Caco-2 (cell line): ENCODE measurements at regions not wholly inside any gene's neighbourhood (a gene's known extent, or its start where the extent isn't known, plus 50 kb on each side); places are given as distances from the start of the nearest gene placed in this dataset.

Experiments used
- BruUV-seq: library from RNA; stranded (reverse); fragments of 400-500 nt; replicated peaks from 2 replicates; lab custom pipeline; 2021; lab: Mats Ljungman, UMichigan
- CTCF ChIA-PET: fragments of 300-600 bp; sonication (Branson Sonifier 250); formaldehyde crosslinking; loops from one replicate; lab custom pipeline; 2022; ENCODE audit warnings: antibody characterized with exemption; lab: Charles Lee
- POLR2A ChIA-PET: fragments of 300-600 bp; sonication (Branson Sonifier 250); formaldehyde crosslinking; loops from one replicate; lab custom pipeline; 2022; ENCODE audit warnings: antibody characterized with exemption; lab: Charles Lee
- DNase-seq, 2 experiments: peaks; one replicate each; pipeline versions ENCODE4 v3.0.0 to v3.0.0-alpha.2; 2020 to 2022
- H3K27me3 ChIP-seq: replicated peaks from 2 replicates; pipeline ENCODE4 v1.6.0; 2011; ENCODE audit warnings: low read length; ENCODE audit not compliant: control insufficient read depth, insufficient read depth
- H3K36me3 ChIP-seq: 2 replicates; pipeline ENCODE4 v1.5.1; 2011; ENCODE audit warnings: low read length; ENCODE audit not compliant: control insufficient read depth, insufficient read depth
- H3K4me1 ChIP-seq: fragments of 250-450 bp; sonication (Bioruptor Pico); 2 replicates; pipeline ENCODE4 v1.5.1; 2020; ENCODE audit warnings: mild to moderate bottlenecking
- H3K4me3 ChIP-seq: 2 replicates; pipeline ENCODE4 v1.5.1; 2011; ENCODE audit warnings: low read depth, mild to moderate bottlenecking, control low read depth, low read length
- H3K9me3 ChIP-seq: fragments of 250-450 bp; sonication (Bioruptor Pico); 2 replicates; pipeline ENCODE4 v1.5.1; 2020; ENCODE audit warnings: mild to moderate bottlenecking, moderate library complexity
- H3K27ac Mint-ChIP-seq: one replicate; pipeline ENCODE4 v1.8.0; 2022; ENCODE audit warnings: mixed read lengths; ENCODE audit not compliant: unreplicated experiment
- H3K27me3 Mint-ChIP-seq: one replicate; pipeline ENCODE4 v1.8.0; 2022; ENCODE audit warnings: mixed read lengths; ENCODE audit not compliant: insufficient read depth, unreplicated experiment
- H3K36me3 Mint-ChIP-seq: one replicate; pipeline ENCODE4 v1.8.0; 2022; ENCODE audit warnings: mild to moderate bottlenecking, mixed read lengths; ENCODE audit not compliant: insufficient read depth, unreplicated experiment
- H3K4me1 Mint-ChIP-seq: one replicate; pipeline ENCODE4 v1.8.0; 2022; ENCODE audit warnings: low read depth, mixed read lengths; ENCODE audit not compliant: unreplicated experiment
- H3K4me3 Mint-ChIP-seq: one replicate; pipeline ENCODE4 v1.8.0; 2022; ENCODE audit warnings: mild to moderate bottlenecking, moderate library complexity, mixed read lengths; ENCODE audit not compliant: unreplicated experiment
- H3K9me3 Mint-ChIP-seq: one replicate; pipeline ENCODE4 v1.8.0; 2022; ENCODE audit warnings: mixed read lengths; ENCODE audit not compliant: unreplicated experiment
- CTCF ChIP-seq, 2 experiments: fragments of 200-600 bp in 1 of 2; IDR thresholded peaks; 1 replicate in 1 of 2; 2 replicates in 1 of 2; pipeline versions ENCODE4 v1.5.1 to v1.8.0; 2011 to 2022; ENCODE audit warnings: antibody characterized with exemption in 1 of 2, control low read depth in 1 of 2, inconsistent platforms in 1 of 2, low read depth in 1 of 2, low read length in 1 of 2, mild to moderate bottlenecking in 1 of 2, moderate library complexity in 1 of 2; ENCODE audit not compliant: insufficient read depth in 1 of 2, severe bottlenecking in 1 of 2, unreplicated experiment in 1 of 2
- intact Hi-C: fragments of 100-400 bp; cut with micrococcal nuclease; formaldehyde crosslinking; loops from one replicate; pipeline ENCODE4 v1.10.0; 2022; ENCODE audit not compliant: unreplicated experiment

- Mint-ChIP-seq H3K27me3 (no peaks in the 10 kb centered on the region), H3K4me1 (no peaks in the 10 kb centered on the region), H3K4me3 (no peak overlapping the region), H3K27ac (no peak overlapping the region), H3K9me3 (no peaks in the 10 kb centered on the region), H3K36me3 (no peaks in the 10 kb centered on the region)
- Histone ChIP-seq H3K27me3 (no peaks in the 10 kb centered on the region), H3K9me3 (no peaks in the 10 kb centered on the region), H3K4me3 (no peak overlapping the region), H3K36me3 (no peaks in the 10 kb centered on the region), H3K4me1 (no peaks in the 10 kb centered on the region)
- no peak for DNase-seq
- TF ChIP-seq CTCF (IDR thresholded peaks at IDR 0.05; ENCODE audit: insufficient read depth in 1 of 2, low read depth in 1 of 2, low read length in 1 of 2, severe bottlenecking in 1 of 2, unreplicated experiment in 1 of 2), result no peak
- intact Hi-C loops, result no loop called here
- BruUV-seq, result no TSS peak
- ChIA-PET POLR2A (no interaction called here), CTCF (no interaction called here)
These were observed 171.8 kb downstream of the UBE2E3 start for GRCh38 chr2:181152226-181152625.

- no peaks in the 10 kb centered on the region for H3K9me3 ChIP-seq
- intact Hi-C loops, result no loop called here
- ChIA-PET POLR2A (no interaction called here), CTCF (no interaction called here)
- H3K9me3 Mint-ChIP-seq, result no peaks in the 10 kb centered on the region
- no peak overlapping the region for H3K27ac Mint-ChIP-seq
- no peak overlapping the region for H3K4me3 Mint-ChIP-seq
- no TSS peak for BruUV-seq
- no peaks in the 10 kb centered on the region for H3K27me3 Mint-ChIP-seq
- no peak overlapping the region for H3K4me3 ChIP-seq
- H3K27me3 ChIP-seq, result no peaks in the 10 kb centered on the region
- no peak for DNase-seq
- H3K4me1 ChIP-seq, result no peaks in the 10 kb centered on the region
- no peaks in the 10 kb centered on the region for H3K36me3 ChIP-seq
- H3K4me1 Mint-ChIP-seq, result no peaks in the 10 kb centered on the region
- TF ChIP-seq CTCF (IDR thresholded peaks at IDR 0.05; ENCODE audit: insufficient read depth in 1 of 2, low read depth in 1 of 2, low read length in 1 of 2, severe bottlenecking in 1 of 2, unreplicated experiment in 1 of 2), result no peak
- no peaks in the 10 kb centered on the region for H3K36me3 Mint-ChIP-seq
These were observed 172.3 kb downstream of the UBE2E3 start for GRCh38 chr2:181152701-181153100.

GRCh38 chr2:181153886-181154285 lies 173.5 kb downstream of the UBE2E3 start:
- intact Hi-C loops, result no loop called here
- ChIA-PET POLR2A (no interaction called here), CTCF (no interaction called here)

More at GRCh38 chr2:181153886-181154285, 173.5 kb downstream of the UBE2E3 start:
- Mint-ChIP-seq H3K9me3 (no peaks in the 10 kb centered on the region), H3K27ac (no peak overlapping the region), H3K4me3 (no peak overlapping the region), H3K27me3 (no peaks in the 10 kb centered on the region), H3K36me3 (no peaks in the 10 kb centered on the region), H3K4me1 (no peaks in the 10 kb centered on the region)
- H3K27me3 ChIP-seq, result no peaks in the 10 kb centered on the region
- no peaks in the 10 kb centered on the region for H3K36me3 ChIP-seq
- H3K4me1 ChIP-seq, result no peaks in the 10 kb centered on the region
- no peak overlapping the region for H3K4me3 ChIP-seq
- no peaks in the 10 kb centered on the region for H3K9me3 ChIP-seq
- DNase-seq, result no peak
- no TSS peak for BruUV-seq
- no peak for TF ChIP-seq CTCF (IDR thresholded peaks at IDR 0.05; ENCODE audit: insufficient read depth in 1 of 2, low read depth in 1 of 2, low read length in 1 of 2, severe bottlenecking in 1 of 2, unreplicated experiment in 1 of 2)
